ENCODE measurements at regions not wholly inside any gene's neighbourhood (a gene's known extent, or its start where the extent isn't known, plus 50 kb on each side); places are given as distances from the start of the nearest gene placed in this dataset.

DNA sequence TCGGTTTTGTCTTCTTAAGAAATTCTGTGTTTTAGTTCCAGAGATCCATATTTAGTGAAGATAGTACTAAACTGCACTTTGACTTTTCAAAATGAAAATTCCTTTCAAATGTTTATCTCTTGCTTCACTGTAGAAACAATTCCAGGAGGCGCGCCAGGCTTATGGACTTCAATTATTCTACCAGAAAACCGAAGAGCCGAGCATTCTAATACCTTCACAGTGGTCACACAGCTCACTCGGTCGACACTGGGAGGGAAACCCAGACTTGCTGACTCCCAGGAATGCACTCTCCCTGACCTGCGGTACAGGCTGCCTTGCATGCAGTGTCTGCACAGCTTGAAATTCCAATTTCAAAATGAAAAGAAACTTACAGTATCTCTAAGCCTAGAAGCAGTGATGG lies 119.9 kb upstream of the PIEZO2 start:
- DNase-seq (ENCODE audit: low read depth, low spot score): no peak

DNA sequence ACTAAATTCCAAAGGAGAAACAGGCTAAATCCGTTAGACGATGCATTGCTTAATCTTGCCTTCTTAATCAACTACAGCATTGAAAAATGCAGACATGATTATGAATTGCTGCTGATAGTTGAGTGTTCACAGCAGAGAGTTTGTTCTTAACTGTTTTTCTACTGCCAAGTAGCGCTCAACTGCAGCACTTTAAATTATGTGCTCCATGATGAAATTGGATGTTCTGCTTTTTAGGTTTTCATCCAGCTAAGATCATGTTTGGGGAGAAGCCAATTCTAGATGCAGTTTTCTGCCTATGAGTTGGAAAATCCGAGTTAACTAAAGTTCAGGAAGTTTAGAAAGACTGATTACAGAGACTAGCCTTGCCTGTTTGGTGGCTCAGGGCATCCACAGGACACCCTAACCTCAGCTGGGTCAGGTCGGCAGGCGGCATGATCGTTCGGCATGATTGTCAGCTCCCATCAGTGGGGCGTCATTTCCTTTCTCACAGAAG lies 119.4 kb upstream of the PIEZO2 start:
- DNase-seq (ENCODE audit: low read depth, low spot score): no peak

DNA sequence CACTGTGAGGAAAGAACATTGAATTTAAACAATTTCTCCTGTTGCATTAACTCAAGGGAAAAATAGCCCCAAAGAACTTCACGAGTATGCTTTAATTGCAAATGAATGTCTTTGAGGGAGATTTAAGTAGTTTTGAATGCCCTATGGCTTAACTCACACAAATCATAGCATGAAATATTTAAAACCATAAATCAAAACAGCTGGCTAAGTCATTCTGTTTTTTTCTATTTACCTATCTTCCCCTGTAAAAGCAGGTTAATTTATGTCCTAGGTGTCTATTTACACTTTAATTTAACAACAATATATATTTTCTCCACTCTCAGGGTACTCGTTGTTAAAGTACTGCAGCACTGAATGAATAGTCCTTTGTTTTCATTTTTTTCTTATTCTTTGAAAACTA lies 118.8 kb upstream of the PIEZO2 start:
- DNase-seq (ENCODE audit: low read depth, low spot score): no peak

DNA sequence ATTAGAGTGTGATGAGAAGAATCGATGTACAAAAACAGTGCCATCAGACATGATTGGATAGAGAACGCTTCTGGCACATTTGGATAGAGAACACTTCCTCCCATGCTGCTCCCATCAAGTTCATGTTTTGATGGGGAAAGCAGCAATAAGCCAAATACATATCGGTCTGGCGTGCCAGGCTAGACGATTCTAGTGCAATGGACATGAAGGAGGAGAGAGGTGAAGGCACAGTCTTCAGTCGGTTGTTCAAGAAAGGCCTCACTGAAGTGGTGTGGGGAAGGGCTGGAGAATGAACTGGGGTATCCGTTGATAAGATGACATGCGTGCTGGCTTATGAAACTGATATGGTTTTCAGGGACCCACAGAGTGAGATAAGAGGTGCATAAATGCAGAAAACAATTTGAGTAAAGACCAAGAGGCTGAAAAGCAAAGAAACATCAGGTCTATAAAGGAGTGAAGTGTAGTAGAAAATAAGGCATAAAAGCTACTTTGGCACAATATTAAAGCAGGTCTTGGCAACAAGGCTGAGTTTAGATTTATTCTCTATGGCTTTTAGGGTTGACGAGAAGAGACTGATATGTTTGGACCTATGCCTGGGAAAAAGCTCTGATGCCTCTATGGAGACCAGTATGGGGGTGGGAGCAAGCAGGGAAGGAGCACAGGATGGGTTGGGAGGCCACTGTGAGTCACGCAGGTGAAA lies 117.6 kb upstream of the PIEZO2 start:
- DNase-seq (ENCODE audit: low read depth, low spot score): no peak

DNA sequence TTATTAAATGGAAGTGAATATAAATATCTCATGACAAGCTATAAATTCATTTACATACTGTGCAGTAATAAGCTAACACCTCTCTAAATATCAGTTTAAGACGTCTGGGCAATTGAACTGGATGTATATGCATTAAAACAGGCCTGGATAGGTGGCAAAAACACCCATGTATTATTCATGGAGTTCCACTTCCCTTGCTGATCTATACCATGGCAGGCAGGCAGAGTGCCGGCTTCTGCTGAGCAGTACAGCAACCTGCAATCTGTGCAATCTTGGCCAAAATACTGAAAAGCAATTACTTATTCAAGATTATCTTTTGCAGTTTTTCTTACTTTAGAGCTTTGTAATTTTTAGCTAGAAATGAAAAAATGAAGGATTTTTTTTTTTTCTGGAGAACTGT lies 112.1 kb upstream of the PIEZO2 start:
- DNase-seq (ENCODE audit: low read depth, low spot score): no peak

DNA sequence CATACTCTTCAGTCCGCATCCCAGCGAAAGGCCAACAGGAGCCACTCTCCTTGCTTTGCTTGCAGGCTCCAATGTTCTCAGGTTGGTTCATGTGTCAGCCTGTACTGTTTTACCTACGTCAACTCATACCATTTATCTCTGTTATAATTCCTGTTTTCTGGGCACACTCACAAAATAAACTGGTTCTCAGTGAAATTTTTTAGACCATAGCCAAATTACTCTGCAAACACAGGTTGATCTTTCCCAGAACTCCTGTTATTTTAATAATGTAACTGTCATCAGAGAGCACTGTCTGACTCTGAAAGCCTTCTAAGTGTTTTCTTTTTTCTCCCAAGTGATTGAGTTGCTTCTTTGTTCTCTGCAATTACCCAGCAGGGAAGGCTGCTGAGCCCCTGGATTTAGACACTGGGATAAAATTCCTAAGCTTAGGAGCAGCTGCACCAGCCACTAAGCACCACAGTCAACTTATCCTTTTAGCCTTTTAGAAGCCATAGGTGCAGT lies 111.6 kb upstream of the PIEZO2 start:
- DNase-seq (ENCODE audit: low read depth, low spot score): no peak

DNA sequence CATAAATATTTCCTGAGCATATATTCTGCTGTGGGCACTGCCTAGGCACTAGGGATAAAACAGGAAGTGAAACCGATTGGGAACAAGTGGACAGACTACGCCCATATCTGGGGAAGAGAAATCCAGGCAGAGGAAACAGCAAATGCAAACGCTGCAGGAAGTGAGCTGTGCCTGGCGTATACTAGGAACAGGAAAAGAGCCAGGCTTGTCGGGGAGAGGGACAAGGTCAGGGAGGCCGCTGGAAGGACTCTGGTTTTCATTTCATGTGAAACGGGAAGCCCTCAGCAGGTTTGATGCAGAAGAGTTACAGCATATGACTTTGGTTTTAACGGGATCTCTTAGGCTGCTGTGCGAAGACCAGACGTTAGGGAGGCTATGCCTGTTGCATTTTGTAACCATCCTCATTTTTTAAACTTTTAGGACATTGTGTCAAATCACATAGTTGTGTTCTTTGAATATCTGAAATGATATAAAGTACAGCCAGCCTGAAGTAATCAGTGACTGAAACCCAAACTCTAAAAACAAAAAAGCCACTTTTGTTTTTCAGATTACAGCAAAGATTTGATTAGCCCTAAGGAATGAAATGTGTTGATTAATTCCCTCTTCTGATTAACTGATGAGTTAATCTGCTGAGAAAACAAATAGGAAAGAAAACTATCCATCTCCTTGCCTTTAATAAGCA lies 110.2 kb upstream of the PIEZO2 start:
- no peak for DNase-seq (ENCODE audit: low read depth, low spot score)

DNA sequence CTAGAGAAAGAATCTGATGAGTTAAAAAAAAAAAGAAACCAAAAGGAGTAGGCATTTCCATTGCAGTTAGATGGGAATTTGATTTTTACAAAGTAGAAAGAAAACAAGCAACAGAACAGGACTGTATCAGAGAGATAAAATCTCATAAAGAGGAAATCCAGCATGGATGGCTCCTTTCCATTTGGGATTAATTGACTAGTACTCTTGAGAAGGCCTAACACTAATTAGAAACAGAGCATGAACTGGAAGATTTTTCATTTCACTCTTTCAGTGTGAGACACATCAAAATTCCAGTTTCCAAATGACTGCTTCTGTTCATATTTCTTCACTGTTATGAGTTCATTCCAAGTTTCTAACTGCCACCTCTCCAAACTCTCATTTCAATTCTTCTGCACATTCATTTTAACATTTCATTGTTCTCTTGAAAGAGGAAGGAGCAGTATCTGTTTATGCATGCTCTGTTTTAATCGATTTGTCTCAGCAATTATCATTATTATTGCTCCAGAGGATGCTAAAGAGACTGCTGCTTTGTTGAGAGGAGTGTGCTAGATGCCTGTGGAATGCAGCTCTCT lies 108.8 kb upstream of the PIEZO2 start:
- no peak for DNase-seq (ENCODE audit: low read depth, low spot score)

DNA sequence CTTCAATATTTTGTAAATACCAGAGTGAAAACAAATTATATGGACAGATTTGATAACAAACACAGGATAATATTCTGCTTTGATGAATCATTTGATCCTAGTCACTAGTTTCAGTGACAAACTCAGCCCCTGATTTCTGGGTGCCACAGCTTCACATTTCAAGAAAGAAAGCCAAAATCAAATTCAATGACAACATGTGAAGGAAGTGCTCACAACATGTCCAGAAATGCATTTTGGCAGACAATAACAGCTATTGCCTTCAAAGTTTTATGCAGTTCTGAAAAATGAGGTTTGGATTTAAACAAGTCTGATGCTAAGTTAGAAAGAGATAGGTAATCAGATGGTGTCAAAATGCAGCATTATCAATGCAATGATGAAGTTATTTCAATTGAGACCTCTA lies 106.9 kb upstream of the PIEZO2 start:
- DNase-seq (ENCODE audit: low read depth, low spot score): no peak

DNA sequence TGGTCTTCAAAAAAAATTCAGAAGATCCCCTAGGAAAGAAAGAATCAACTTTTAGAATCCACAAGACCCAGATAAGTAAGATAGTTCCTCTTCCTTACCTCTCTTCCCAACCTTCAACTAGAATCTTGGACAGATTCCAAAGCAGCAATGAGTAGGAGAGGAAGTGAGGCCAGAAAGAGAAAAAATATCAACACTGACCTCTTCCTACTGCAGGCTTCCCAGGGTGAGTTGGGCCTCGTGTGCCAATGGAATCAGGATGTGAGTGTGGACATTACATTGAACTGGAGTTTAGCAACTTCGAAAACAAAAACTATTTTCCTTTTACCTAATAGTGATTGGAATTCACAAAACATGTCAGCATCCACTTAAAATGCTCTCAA lies 102.5 kb upstream of the PIEZO2 start:
- peak; percentile 37 for DNase-seq (ENCODE audit: low read depth, low spot score)

DNA sequence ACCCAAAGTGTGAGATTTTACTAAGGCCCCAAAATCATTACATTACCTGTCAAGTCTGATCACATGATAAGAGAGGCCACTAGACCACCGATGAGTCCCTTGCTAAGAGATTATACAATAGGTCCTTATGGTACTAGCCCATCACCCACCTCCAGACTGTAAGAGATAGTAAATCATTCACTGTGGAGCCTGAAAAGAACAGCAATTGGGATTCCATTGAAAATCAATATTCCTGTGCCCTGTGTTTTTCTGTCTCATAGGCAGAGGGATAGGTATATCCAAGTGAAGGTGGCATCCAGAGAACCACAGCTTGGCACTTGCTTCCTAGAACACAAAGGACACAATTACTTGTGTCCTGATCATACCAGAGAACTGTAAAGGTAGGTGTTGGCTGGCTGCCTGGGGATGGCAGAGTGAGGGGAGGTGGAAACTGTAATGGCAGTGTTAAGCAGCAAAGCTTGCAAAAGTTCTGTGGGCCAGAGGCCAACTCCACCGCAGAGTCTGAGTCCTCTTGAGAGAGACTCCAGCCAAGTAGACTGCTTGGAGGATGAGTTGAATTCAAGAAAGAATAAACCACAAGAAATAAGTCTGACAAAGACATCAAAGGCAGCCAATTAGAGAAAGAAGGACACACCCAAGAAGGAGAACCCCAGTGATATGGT lies 102.0 kb upstream of the PIEZO2 start:
- DNase-seq (ENCODE audit: low read depth, low spot score): no peak

DNA sequence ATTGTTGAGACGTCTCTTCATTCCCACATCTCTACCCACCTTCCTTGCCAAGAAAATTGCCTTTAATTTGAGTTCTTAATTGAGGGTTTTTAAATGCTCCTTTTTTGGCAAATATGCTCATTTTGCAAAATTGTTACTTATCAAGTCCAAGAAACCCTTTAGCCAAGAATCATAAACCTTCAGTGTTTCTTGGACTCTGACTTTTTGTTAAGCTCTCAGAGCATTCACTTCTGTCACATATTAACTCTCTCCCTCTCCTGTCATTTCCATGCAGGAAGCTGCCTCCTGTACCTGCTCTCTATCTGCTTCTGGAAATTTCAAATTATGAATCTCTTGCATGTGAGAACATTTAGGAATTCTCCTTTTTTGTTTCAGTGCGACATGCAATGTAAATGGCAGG lies 100.0 kb upstream of the PIEZO2 start:
- DNase-seq (ENCODE audit: low read depth, low spot score): no peak

DNA sequence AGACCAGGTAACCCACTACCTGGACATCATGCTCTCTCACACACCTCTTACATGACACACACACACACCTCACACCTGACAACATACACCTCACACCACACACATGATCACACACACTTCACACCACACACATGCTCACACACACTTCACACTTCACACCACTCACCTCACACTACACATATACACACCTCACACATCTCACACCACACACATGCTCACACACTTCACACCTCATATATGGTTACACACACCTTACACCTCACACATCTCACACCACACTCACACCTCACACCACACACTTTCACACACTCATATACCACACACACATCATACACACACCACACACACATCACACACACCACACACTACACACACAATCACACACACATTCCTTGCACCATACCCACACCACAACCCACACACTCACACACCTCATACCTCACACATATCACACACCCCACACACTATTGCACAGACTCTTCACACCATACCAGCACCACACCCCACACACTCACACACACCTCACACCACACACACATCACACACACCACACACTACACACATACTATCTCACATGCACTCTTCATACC lies 98.1 kb upstream of the PIEZO2 start:
- no peak for DNase-seq (ENCODE audit: low read depth, low spot score)

DNA sequence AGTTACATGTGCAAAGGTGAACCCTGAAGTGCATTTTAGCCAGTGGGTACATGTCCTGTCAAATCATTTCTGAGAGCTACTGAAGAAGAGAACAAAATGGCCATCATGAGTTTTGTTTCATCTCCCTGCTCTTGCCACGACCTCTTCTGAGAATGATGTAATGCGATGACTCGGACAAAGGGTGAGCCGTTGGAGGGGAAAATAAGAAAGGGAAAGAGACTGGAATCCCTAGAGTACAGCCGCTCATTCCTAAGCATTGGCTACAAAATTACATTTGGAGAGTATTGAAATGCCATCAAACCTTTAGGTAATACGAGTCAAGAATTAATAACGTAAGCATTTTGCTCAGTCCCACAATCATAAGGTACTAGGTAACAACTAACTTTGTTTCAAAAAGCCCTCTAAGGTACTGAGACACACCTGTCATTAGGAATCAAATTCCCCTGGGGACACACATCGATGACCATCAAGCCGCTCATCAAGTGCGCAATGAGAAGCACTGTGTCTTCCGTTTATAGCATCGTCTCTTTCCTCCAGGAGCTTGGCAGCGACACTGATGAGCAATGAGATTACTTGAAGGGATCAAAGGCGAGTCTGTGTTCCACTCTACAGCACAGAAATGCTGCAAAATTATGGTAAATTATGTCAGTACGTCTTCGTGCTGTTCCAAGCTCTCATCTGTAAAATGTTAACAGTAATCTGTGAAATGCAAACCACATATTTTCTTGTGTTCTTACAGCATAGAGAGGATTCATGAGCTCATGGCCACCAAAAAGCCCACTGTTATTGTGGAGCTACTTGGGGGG lies 97.3 kb upstream of the PIEZO2 start:
- DNase-seq (ENCODE audit: low read depth, low spot score): no peak

DNA sequence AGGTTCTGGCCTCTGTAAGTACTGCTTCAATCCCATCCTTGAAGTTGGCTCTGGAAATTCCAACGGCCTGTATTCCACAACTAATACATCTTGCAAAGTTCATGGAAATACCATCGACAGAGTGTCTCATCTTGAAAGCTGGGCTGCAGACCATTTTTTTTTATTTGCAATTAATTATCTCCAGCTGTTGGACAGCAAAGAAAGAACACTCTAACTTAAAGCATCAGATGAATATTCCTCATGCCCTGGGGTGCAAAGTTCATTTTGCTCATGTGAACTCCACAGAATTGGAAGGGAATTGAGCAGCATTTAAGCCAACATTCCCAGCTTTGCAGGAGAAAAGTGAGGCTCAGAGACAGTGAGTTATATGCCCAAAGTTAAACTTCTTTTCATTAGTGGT lies 96.5 kb upstream of the PIEZO2 start:
- DNase-seq (ENCODE audit: low read depth, low spot score): no peak

DNA sequence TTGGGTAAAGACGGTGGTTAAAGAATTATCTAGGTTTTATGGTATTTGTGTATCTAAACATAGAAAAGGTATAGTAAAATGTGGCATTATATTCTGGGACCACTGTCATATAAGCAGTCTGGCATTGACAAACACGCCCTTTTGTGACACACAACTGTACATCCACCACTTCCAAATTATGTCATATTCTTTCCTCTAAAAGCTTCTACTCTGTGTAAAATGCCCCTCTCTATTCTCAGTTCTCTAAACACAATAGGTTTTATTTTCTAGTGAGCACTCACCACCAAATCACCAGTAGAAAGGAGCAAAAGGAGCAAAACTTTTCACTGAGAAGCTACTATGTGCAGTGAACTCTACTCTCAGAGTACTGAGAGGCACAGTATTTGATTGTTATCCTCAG lies 88.1 kb upstream of the PIEZO2 start:
- no peak for DNase-seq (ENCODE audit: low read depth, low spot score)

DNA sequence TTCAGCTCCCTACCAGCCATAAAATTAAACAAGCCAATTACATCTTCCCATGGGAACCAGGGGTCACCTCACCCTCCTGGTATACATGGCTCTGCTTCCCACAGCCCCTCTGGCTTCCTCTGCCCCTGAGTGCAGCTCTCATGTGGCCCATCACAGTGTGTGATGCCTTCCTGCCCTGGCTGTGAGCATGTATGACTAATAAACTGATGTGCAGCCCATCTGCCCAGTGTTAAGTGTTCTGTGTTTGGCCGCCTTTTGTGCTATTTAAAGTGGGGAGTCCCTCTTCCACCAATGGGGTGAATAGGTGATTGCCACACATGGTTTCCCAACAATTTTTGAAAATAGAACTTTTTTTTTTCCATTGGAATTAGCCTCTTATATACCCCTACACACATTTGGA lies 87.7 kb upstream of the PIEZO2 start:
- DNase-seq (ENCODE audit: low read depth, low spot score): no peak

DNA sequence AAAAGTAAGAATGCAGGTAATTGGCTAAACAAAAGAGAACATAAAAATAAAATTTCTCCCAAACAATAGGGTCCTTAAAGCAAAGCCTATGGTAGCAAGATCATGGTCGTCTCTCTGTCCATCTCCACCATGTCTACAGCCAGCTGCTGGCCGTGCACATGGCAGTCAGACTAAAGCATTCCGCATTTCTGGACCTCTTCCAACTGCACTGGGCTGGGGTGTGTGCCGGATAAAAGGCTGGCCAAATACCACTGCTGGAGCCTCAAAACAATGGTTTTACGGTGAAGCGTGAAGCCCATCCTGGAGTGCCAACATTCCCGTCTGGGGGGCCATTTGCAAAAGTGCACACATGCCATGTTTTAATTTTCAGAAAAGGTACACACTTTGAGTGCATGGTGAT lies 74.8 kb upstream of the PIEZO2 start:
- DNase-seq (ENCODE audit: low read depth, low spot score): no peak

DNA sequence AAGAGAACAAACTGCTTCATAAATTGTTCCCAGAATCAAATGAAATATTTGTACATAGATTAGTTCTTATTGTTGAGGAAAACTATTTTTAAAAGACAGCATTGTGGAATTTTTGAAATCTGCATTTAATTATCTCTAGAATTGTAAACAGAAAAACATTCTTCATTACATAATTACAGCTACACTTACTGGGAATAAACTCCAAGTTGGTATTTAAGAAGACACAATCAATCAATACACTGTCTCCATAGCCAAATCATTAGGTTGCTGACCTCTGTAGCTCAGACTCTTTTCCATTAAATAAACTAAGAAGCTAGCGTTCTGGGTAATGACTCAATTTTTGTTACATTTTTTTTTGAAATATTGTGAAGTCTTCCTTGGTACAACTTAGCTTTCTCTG lies 70.2 kb upstream of the PIEZO2 start:
- no peak for DNase-seq (ENCODE audit: low read depth, low spot score)

DNA sequence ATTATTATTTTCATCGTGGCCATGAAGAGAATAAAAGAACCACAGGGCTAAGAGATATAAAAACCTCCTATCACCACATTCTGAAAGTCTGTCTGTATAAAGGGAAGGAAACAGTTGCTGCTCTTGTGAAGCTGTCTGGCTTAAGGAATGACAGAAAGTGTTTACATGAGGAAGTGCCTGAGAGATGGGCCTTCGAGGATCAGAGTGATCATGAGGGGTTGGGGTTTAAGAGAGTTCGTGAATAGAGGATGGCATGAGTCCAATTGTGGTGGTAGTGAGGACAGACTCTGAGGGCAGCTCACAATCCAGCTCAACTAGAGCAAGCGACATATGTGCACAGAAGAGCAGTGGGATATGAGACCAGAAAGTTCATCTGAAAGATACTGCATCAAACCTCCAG lies 65.8 kb upstream of the PIEZO2 start:
- DNase-seq (ENCODE audit: low read depth, low spot score): no peak

DNA sequence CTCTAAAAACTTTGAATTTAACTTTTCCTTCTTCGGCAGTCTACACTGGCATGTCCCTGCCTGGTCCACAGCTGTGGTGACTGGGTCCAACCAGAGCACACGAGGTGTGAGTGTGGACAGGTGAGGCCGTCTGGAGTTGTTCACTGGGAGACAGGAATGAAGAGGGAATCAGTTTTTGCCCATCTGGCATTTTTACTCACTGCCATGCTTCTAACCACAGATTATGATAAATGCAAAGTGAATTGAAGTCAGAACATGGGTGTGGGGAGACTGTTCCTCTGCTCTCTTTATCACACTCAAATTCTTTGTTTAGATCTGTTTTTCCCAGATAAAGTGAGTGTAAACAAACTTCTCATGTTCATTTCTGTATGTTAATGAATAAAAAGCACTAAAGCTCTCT lies 54.7 kb upstream of the PIEZO2 start:
- no peak for DNase-seq (ENCODE audit: low read depth, low spot score)

All from pulmonary artery endothelial cell (primary cell).